ENCODE measurements at regions not wholly inside any gene's neighbourhood (a gene's known extent, or its start where the extent isn't known, plus 50 kb on each side); places are given as distances from the start of the nearest gene placed in this dataset.

- TF ChIP-seq POLR2A (IDR thresholded peaks at IDR 0.05; ENCODE audit: low read depth, low read length), result no peak
- no peak for TF ChIP-seq SPI1 (IDR thresholded peaks at IDR 0.05; ENCODE audit: low read depth, low read length)
- no peak for TF ChIP-seq PAX5 (IDR thresholded peaks at IDR 0.05; ENCODE audit: insufficient read depth, low read length, severe bottlenecking)
- no peak for TF ChIP-seq POLR2AphosphoS5 (IDR thresholded peaks at IDR 0.05; ENCODE audit: low read depth, low read length)
- no peak for TF ChIP-seq TAF1 (IDR thresholded peaks at IDR 0.05; ENCODE audit: low read depth, low read length)
Measured at GRCh38 chr7:66523409-66523808, 105.3 kb upstream of the KCTD7 start.

Data from GM12891 (cell line).